OCI-LY3 (cell line): ENCODE measurements at regions not wholly inside any gene's neighbourhood (a gene's known extent, or its start where the extent isn't known, plus 50 kb on each side); places are given as distances from the start of the nearest gene placed in this dataset.

Experiments used
- CTCF ChIP-seq: fragments of 200-600, 300-600 bp; sonication (generic); IDR thresholded peaks from 2 replicates; pipeline ENCODE4 v1.5.1; 2014; ENCODE audit warnings: antibody characterized with exemption, low read length, low read depth
- EZH2phosphoT487 ChIP-seq: fragments of 200-600 bp; shearing (Covaris generic); IDR thresholded peaks from 2 replicates; pipeline ENCODE4 v1.6.1; 2018; ENCODE audit warnings: antibody characterized with exemption, mixed run types, low read depth

DNA sequence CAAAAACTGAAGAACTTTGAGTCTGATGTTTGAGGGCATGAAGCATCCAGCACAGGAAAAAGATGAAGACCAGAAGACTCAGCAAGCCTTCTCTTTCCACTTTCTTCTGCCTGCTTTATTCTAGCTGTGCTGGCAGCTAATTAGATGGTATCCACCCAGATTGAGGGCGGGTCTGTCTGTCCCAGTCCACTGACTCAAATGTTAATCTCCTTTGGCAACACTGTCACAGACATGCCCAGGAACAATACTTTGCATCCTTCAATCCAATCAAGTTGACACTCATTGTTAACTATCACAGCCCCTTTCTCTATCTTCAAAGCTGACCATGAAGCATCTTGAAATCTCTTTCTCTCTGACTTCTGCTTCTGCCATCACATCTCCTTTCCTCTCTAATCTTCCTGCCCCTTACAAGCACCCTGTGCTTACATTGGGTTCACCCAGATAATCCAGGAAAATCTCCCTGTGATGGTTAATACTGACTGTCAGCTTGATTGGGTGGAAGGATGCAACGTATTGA, 115.9 kb upstream of the CDH13 start:
- TF ChIP-seq CTCF (no peak), EZH2phosphoT487 (no peak)
